Ascending aorta (tissue), 2 donors: ENCODE measurements at regions not wholly inside any gene's neighbourhood (a gene's known extent, or its start where the extent isn't known, plus 50 kb on each side); places are given as distances from the start of the nearest gene placed in this dataset.

Source experiments
- DNase-seq, 2 donors: peaks; one replicate each; pipeline ENCODE4 v3.0.0-alpha.2; 2019; ENCODE audit warnings: low spot score in 2 of 2
- H3K27ac ChIP-seq, 2 donors: fragments of 200-600 bp; sonication (generic); one replicate each; pipeline ENCODE4 v1.5.1; 2016 to 2017; ENCODE audit warnings: mild to moderate bottlenecking in 1 of 2
- H3K27me3 ChIP-seq: fragments of 200-600 bp; sonication (generic); one replicate; pipeline ENCODE4 v1.5.1; 2017
- H3K36me3 ChIP-seq, 2 donors: fragments of 200-600 bp; sonication (generic); one replicate each; pipeline ENCODE4 v1.5.1; 2016
- H3K4me1 ChIP-seq, 2 donors: fragments of 200-600 bp; sonication (generic); one replicate each; pipeline ENCODE4 v1.5.1; 2016 to 2017; ENCODE audit warnings: mild to moderate bottlenecking in 1 of 2
- H3K4me3 ChIP-seq, 2 donors: fragments of 200-600 bp; sonication (generic); one replicate each; pipeline ENCODE4 v1.5.1; 2016 to 2017; ENCODE audit warnings: mild to moderate bottlenecking in 1 of 2
- H3K9me3 ChIP-seq, 2 donors: fragments of 200-600 bp; sonication (generic); one replicate each; pipeline ENCODE4 v1.5.1; 2016
- CTCF ChIP-seq, 3 experiments: fragments of 200-600 bp in 2 of 3; fragments of 450-650 bp in 1 of 3; sonication (generic) in 2 of 3; IDR thresholded peaks; one replicate each; pipeline ENCODE4 v1.5.1; 2016 to 2019; ENCODE audit warnings: antibody characterized with exemption in 3 of 3, mild to moderate bottlenecking in 1 of 3, moderate library complexity in 1 of 3
- intact Hi-C: fragments of 100-400 bp; cut with DNase I; formaldehyde crosslinking; loops from one replicate; pipeline ENCODE4 v1.15.1; 2023

DNA sequence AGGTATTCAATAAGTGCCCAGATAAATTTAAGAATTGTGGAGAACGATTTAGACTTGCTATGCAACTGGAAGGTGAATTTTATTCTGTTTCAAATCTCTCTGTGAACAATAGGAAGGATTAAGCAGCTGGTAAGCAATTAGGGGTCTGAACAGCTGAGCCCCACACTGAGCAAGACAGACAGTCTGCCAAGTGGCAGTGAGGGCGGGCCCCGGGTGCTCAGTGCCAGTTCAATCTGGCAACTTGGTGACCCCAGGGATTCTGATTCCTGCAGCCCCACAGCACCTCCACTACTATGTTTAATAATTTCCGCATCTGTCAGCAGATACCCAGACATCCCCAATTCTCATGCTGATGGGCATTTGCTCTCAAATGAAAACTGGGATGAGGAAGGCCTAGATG lies 317.3 kb downstream of the PPP1R2C start:
- TF ChIP-seq CTCF (IDR thresholded peaks at IDR 0.05): no peak
- no peak for DNase-seq
- Histone ChIP-seq H3K4me1 (no peaks in the 10 kb centered on the region), H3K27ac (no peak overlapping the region), H3K4me3 (no peak overlapping the region), H3K27me3 (no peaks in the 10 kb centered on the region), H3K36me3 (no peaks in the 10 kb centered on the region), H3K9me3 (no peaks in the 10 kb centered on the region)
- intact Hi-C loops: no loop called here

DNA sequence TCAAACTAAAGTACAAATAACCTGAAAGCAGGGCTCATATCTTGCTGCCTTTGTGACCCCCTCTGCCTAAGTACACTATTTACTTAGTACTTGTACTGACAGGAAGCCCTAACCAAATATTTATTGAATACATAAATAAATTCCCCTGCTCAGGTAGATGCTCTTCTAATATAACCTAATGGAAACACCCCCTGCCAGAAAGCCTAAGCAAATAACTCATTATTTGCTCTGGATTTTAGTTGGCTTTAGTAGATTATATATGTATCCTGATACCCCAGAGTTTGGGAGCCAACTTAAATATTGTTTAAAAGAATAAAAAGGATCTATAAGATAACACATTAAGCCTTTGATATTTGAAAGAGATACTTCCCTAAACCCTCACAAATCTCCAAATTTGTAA lies 318.2 kb downstream of the PPP1R2C start:
- no peaks in the 10 kb centered on the region for H3K36me3 ChIP-seq
- H3K27ac ChIP-seq: no peak overlapping the region
- no peak for TF ChIP-seq CTCF (IDR thresholded peaks at IDR 0.05)
- no peak overlapping the region for H3K4me3 ChIP-seq
- H3K9me3 ChIP-seq: no peaks in the 10 kb centered on the region
- H3K27me3 ChIP-seq: no peaks in the 10 kb centered on the region
- no peaks in the 10 kb centered on the region for H3K4me1 ChIP-seq
- intact Hi-C loops: no loop called here
- DNase-seq: no peak

GRCh38 chrX:42456176-42456700 lies 321.7 kb downstream of the PPP1R2C start:
- H3K4me3 ChIP-seq: no peak overlapping the region
- TF ChIP-seq CTCF (IDR thresholded peaks at IDR 0.05): no peak
- no peak for DNase-seq
- H3K4me1 ChIP-seq: no peaks in the 10 kb centered on the region
- H3K27ac ChIP-seq: no peak overlapping the region
- H3K9me3 ChIP-seq: no peaks in the 10 kb centered on the region
- intact Hi-C loops: no loop called here
- no peaks in the 10 kb centered on the region for H3K27me3 ChIP-seq
- no peaks in the 10 kb centered on the region for H3K36me3 ChIP-seq

GRCh38 chrX:42450228-42450627 lies 327.7 kb downstream of the PPP1R2C start:
- no peak for DNase-seq
- Histone ChIP-seq H3K4me3 (no peak overlapping the region), H3K27ac (no peak overlapping the region), H3K9me3 (no peaks in the 10 kb centered on the region), H3K27me3 (no peaks in the 10 kb centered on the region), H3K4me1 (no peaks in the 10 kb centered on the region), H3K36me3 (no peaks in the 10 kb centered on the region)
- intact Hi-C loops: no loop called here
- TF ChIP-seq CTCF (IDR thresholded peaks at IDR 0.05): no peak

GRCh38 chrX:42443267-42443666 lies 334.7 kb downstream of the PPP1R2C start:
- H3K36me3 ChIP-seq: no peaks in the 10 kb centered on the region
- H3K9me3 ChIP-seq: peaks cover 0 to 5% of the 10 kb centered on the region in 2 donors
- no peak for TF ChIP-seq CTCF (IDR thresholded peaks at IDR 0.05)
- H3K27ac ChIP-seq: no peak overlapping the region
- intact Hi-C loops: no loop called here
- H3K27me3 ChIP-seq: no peaks in the 10 kb centered on the region
- no peaks in the 10 kb centered on the region for H3K4me1 ChIP-seq
- no peak for DNase-seq
- no peak overlapping the region for H3K4me3 ChIP-seq

DNA sequence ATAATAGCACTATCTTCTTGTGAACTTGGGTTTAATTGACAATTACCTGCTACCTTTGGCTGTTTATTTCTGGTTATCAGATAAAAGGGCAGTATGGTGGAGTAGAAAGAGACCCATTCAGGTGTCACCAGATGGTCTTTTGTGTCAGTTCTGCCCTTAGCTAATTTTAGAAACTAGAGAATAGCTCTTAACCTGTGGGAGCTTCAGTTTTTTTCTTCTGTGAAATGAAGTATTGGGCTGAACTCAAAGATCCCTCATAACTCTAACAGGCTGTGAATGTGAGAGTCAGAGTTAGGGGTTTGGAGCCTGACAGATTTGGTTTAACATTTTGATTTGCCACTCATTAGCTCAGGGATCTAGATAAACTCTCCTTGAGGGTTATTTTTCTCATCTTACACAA lies 335.2 kb downstream of the PPP1R2C start:
- TF ChIP-seq CTCF (IDR thresholded peaks at IDR 0.05): no peak
- no peak for DNase-seq
- no peak overlapping the region for H3K27ac ChIP-seq
- H3K4me3 ChIP-seq: no peak overlapping the region
- H3K9me3 ChIP-seq: peaks cover 0 to 5% of the 10 kb centered on the region in 2 donors
- no peaks in the 10 kb centered on the region for H3K4me1 ChIP-seq
- H3K27me3 ChIP-seq: no peaks in the 10 kb centered on the region
- no peaks in the 10 kb centered on the region for H3K36me3 ChIP-seq
- intact Hi-C loops: no loop called here
